Kidney (tissue), 13 donors: ENCODE measurements at regions not wholly inside any gene's neighbourhood (a gene's known extent, or its start where the extent isn't known, plus 50 kb on each side); places are given as distances from the start of the nearest gene placed in this dataset.

Experiments
- DNase-seq, 5 donors: peaks; one replicate each; pipeline ENCODE4 v3.0.0-alpha.2; 2013 to 2020
- FAIRE-seq: peaks from 2 replicates; lab custom pipeline; 2012; peaks lifted over from hg19 to GRCh38; lab: Jason Lieb, UNC
- H3K27ac ChIP-seq, 2 donors: one replicate each; pipeline ENCODE4 v1.7.0; 2013; ENCODE audit warnings: low read depth in 2 of 2, low read length in 2 of 2, inconsistent platforms in 1 of 2
- H3K27me3 ChIP-seq: one replicate; pipeline ENCODE4 v1.7.1; 2013; ENCODE audit warnings: low read length, inconsistent platforms; ENCODE audit not compliant: control insufficient read depth, insufficient read depth
- H3K36me3 ChIP-seq, 3 donors: one replicate each; pipeline versions ENCODE4 v1.7.0 to v1.7.1; 2013; ENCODE audit warnings: low read length in 3 of 3, control low read depth in 1 of 3, inconsistent platforms in 1 of 3; ENCODE audit not compliant: insufficient read depth in 3 of 3, control insufficient read depth in 2 of 3
- H3K4me1 ChIP-seq, 3 donors: one replicate each; pipeline versions ENCODE4 v1.7.0 to v1.7.1; 2013; ENCODE audit warnings: low read length in 3 of 3, inconsistent platforms in 1 of 3, low read depth in 1 of 3; ENCODE audit not compliant: control insufficient read depth in 2 of 3, insufficient read depth in 2 of 3
- H3K4me3 ChIP-seq, 3 donors: one replicate each; pipeline versions ENCODE4 v1.7.0 to v1.8.1; 2013; ENCODE audit warnings: low read length in 3 of 3, control low read depth in 1 of 3, inconsistent platforms in 1 of 3
- H3K9ac ChIP-seq, 3 donors: one replicate each; pipeline versions ENCODE4 v1.7.0 to v1.7.1; 2013; ENCODE audit warnings: low read length in 3 of 3, control low read depth in 1 of 3, inconsistent platforms in 1 of 3
- H3K9me3 ChIP-seq, 3 donors: one replicate each; pipeline versions ENCODE4 v1.7.0 to v1.7.1; 2013; ENCODE audit warnings: low read length in 3 of 3, control low read depth in 1 of 3, inconsistent platforms in 1 of 3; ENCODE audit not compliant: control insufficient read depth in 2 of 3, insufficient read depth in 1 of 3
- CTCF ChIP-seq: IDR thresholded peaks from 3 replicates; pipeline ENCODE4 v1.5.1; 2012; ENCODE audit warnings: mild to moderate bottlenecking, moderate library complexity, borderline replicate concordance; ENCODE audit not compliant: insufficient read depth; ENCODE audit errors: extremely low read depth
- intact Hi-C: fragments of 100-400 bp; cut with DNase I; formaldehyde crosslinking; loops from one replicate; pipeline ENCODE4 v1.11.1; 2022
- donor health status: control.
- donor health status: control.
- donor health status: control.
- donor health status: control.
- donor health status: control.
- donor health status: DM: yes; HTN: yes; CAD: no.
- donor health status: Normal renal cell carcinoma (clear cell type).

DNA sequence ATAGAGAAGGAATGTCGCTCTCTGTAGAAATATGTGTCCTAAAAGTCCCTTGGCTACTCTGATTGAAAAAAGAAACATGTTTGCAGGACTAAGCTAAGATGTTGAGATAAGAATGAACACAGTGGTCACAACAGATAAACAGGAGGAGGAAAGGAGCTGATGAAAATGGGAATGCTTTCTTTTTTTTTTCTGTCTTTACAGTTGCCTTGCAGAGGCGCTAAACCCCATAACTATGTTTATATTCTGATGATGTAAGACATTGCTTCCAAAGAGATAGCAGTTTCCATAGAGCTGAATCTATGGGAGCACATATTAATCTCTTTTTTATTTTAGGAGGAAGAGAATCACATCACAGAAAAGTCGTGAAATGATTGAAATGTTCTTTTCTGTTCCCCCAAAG lies 153.5 kb upstream of the LYZL1 start:
- no peak for TF ChIP-seq CTCF
- no peaks in the 10 kb centered on the region for H3K36me3 ChIP-seq
- peaks cover 0 to 2% (median 0%) of the 10 kb centered on the region in 3 donors for H3K4me1 ChIP-seq
- no peak overlapping the region for H3K4me3 ChIP-seq
- intact Hi-C loops: loop anchor here (10.0 kb wide), 1 partner anchor 471 kb away; no protein-coding TSS in a partner anchor
- no peak overlapping the region for H3K9ac ChIP-seq
- H3K9me3 ChIP-seq: no peaks in the 10 kb centered on the region
- FAIRE-seq: no peak
- no peak overlapping the region for H3K27ac ChIP-seq
- no peak for DNase-seq
- no peaks in the 10 kb centered on the region for H3K27me3 ChIP-seq

- Histone ChIP-seq H3K4me3 (no peak overlapping the region), H3K4me1 (peaks cover 0 to 2% (median 0%) of the 10 kb centered on the region in 3 donors), H3K9ac (no peak overlapping the region), H3K9me3 (no peaks in the 10 kb centered on the region), H3K36me3 (no peaks in the 10 kb centered on the region), H3K27ac (no peak overlapping the region), H3K27me3 (no peaks in the 10 kb centered on the region)
- TF ChIP-seq CTCF: no peak
- intact Hi-C loops: loop anchor here (10.0 kb wide), 1 partner anchor 472 kb away; no protein-coding TSS in a partner anchor
- DNase-seq: no peak
- FAIRE-seq: no peak
These were observed 152.5 kb upstream of the LYZL1 start for GRCh38 chr10:29136411-29136810.

DNA sequence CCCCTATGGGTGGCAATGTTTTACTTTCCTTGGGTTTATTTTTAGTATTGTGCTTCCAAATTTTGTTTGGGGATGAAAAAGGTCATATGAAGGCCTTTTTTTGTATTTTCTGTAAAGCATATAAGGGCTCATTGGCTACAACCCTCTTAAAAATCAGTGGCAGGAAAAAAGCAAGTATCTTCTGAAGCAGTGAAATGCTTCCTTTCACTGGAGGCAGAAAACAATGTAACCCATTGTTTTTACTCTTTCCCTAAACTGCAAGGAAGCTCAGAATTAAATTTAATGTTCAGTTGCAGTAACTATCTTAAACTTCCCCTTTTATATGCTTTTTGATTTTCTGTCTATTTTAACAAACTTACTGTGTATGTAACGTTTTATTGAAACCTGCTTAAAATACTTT lies 148.7 kb upstream of the LYZL1 start:
- no peak overlapping the region for H3K4me3 ChIP-seq
- FAIRE-seq (no peak), DNase-seq (no peak)
- H3K9me3 ChIP-seq: no peaks in the 10 kb centered on the region
- peaks cover 0 to under 1% (median 0%) of the 10 kb centered on the region in 3 donors for H3K4me1 ChIP-seq
- intact Hi-C loops: no loop called here
- no peak for TF ChIP-seq CTCF
- no peak overlapping the region for H3K9ac ChIP-seq
- no peak overlapping the region for H3K27ac ChIP-seq
- H3K27me3 ChIP-seq: no peaks in the 10 kb centered on the region
- no peaks in the 10 kb centered on the region for H3K36me3 ChIP-seq

- no peak overlapping the region for H3K27ac ChIP-seq
- H3K9me3 ChIP-seq: no peaks in the 10 kb centered on the region
- H3K4me1 ChIP-seq: no peaks in the 10 kb centered on the region
- no peak for DNase-seq
- intact Hi-C loops: no loop called here
- H3K27me3 ChIP-seq: no peaks in the 10 kb centered on the region
- no peaks in the 10 kb centered on the region for H3K36me3 ChIP-seq
- TF ChIP-seq CTCF: no peak
- H3K4me3 ChIP-seq: no peak overlapping the region
- no peak for FAIRE-seq
- no peak overlapping the region for H3K9ac ChIP-seq
These were observed 147.9 kb upstream of the LYZL1 start for GRCh38 chr10:29140991-29141390.
